AG04449 (cell line): ENCODE measurements at regions not wholly inside any gene's neighbourhood (a gene's known extent, or its start where the extent isn't known, plus 50 kb on each side); places are given as distances from the start of the nearest gene placed in this dataset.

ENCODE experiments used
- CTCF ChIA-PET: fragments of 350-600 bp; formaldehyde crosslinking; extraction: SDS; loops from one replicate; lab custom pipeline; 2021; ENCODE audit warnings: antibody characterized with exemption; lab: Yijun Ruan, JAX
- POLR2A ChIA-PET: fragments of 400-600, 350-600 bp; formaldehyde crosslinking; extraction: SDS; loops from one replicate; lab custom pipeline; 2020; ENCODE audit warnings: antibody characterized with exemption, inconsistent platforms; lab: Yijun Ruan, JAX
- DNase-seq: peaks from one replicate; pipeline ENCODE4 v3.0.0-alpha.2; 2010; ENCODE audit warnings: low read depth, low spot score
- H3K4me3 ChIP-seq: 2 replicates; pipeline ENCODE4 v1.5.1; 2011; ENCODE audit warnings: low read depth, mild to moderate bottlenecking, control low read depth, low read length
- TF ChIP-seq, protein P1 (sequence below): IDR thresholded peaks from one replicate; pipeline ENCODE4 v1.5.1; 2011; ENCODE audit warnings: mild to moderate bottlenecking, moderate library complexity, low read length, control low read depth, inconsistent platforms; ENCODE audit not compliant: insufficient read depth; ENCODE audit errors: missing control alignments

DNA sequence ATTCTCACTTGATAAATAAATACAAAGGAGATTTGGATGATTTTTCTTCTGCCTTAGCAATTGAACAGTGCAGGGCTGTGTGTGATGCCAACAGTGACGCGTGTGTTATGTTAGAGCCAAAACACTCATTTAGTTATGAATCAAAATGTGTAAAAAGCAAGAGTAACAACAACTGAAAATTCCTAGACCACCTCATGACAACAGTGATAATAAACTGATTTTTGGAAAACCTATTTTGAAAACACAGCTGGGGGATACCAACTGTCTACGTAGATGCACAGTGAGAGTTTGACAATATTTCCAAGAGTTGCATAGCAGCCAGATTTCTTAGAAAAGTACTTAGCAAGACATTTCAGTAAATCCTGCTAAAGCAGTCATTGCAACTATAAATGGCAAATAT lies 323.9 kb downstream of the GALR1 start:
- CTCF ChIA-PET: no interaction called here
- POLR2A ChIA-PET: no interaction called here
- TF ChIP-seq, protein P1, sequence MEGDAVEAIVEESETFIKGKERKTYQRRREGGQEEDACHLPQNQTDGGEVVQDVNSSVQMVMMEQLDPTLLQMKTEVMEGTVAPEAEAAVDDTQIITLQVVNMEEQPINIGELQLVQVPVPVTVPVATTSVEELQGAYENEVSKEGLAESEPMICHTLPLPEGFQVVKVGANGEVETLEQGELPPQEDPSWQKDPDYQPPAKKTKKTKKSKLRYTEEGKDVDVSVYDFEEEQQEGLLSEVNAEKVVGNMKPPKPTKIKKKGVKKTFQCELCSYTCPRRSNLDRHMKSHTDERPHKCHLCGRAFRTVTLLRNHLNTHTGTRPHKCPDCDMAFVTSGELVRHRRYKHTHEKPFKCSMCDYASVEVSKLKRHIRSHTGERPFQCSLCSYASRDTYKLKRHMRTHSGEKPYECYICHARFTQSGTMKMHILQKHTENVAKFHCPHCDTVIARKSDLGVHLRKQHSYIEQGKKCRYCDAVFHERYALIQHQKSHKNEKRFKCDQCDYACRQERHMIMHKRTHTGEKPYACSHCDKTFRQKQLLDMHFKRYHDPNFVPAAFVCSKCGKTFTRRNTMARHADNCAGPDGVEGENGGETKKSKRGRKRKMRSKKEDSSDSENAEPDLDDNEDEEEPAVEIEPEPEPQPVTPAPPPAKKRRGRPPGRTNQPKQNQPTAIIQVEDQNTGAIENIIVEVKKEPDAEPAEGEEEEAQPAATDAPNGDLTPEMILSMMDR: no peak
- H3K4me3 ChIP-seq: no peak overlapping the region
- no peak for DNase-seq

DNA sequence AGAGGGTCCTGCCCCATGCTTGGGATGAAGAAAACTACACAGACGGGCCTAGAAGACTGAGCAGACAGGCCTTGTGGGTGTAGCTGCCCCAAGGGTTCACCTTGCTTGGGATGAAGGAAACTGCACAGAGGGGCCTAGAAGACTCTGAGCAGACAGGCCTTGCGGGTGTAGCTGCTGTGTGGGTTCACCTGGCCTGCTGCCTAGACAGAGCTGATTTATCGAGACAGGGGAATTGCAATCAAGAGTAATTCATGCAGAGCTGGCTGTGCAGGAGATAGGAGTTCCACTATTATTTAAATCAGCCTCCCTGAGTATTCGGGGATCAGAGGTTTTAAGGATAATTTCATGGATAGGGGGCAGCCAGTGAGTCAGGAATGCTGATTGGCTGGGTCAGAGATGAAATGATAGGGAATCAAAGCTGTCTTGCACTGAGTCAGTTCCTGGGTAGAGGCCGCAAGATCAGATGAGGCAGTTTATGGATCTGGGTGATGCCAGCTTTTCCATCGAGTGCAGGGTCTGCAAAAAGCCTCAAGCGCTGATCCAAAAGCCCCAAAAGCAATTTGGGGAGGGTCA lies 341.4 kb downstream of the GALR1 start:
- no peak overlapping the region for H3K4me3 ChIP-seq
- TF ChIP-seq, protein P1: no peak
- DNase-seq: no peak
- CTCF ChIA-PET: no interaction called here
- POLR2A ChIA-PET: no interaction called here

DNA sequence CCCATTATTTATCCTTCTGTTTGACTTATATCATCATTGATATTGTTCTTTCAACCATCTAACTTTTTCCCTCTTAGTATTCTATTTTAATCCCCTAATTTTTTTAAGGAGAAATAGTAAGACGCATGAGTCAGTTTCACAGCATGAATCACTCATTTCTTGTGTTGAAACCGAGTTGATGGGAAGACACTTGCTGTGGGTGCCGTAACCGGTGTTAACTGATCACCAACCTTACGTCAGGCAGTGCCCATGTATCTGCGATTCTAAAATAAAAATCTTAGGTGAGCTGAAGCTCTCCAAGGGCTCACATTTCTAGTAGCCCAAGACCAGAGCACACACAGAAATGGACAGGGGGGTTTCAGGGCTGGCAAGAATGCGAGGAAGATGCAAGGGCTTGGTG lies 348.1 kb downstream of the GALR1 start:
- H3K4me3 ChIP-seq: no peak overlapping the region
- TF ChIP-seq, protein P1: no peak
- DNase-seq: no peak
- CTCF ChIA-PET: no interaction called here
- POLR2A ChIA-PET: no interaction called here

DNA sequence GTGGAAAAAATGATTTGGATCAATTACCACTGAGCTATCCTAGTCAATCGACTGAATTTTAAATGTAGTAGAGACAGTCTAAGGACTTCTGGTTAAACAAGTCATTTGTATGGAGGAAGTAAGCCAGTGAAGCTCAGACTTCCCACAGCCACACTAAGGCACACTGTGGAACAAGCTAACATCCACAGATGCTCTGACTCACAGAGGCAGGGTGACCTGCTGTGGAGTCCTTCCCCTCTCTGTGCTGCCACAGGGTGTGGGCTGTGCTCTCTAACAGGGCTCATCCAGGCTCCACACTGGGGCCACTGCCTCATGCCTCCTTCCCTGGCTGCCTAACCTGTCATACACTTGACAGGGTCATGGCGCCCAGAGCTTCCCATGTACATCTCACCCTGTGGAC lies 351.0 kb downstream of the GALR1 start:
- H3K4me3 ChIP-seq: no peak overlapping the region
- ChIA-PET POLR2A (no interaction called here), CTCF (no interaction called here)
- DNase-seq: no peak
- TF ChIP-seq, protein P1: no peak

DNA sequence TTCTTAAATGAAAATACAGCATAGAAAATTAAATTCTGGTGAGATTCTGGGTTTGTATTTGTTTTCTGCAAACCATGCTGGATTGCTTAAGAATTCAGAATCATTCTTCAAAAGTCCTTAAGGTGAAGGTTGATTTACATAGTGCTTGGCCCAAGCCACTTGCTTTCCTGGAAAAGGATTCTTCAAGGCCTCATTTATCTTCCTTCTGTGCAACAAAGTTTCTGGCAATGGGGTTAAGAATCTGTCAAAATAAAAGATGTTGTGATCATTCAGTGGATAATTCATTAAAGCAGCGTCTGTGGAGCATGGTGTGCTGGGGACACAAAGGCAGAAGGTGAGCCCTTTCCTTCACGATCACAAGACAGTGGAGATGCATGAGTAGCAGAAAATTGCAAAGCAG lies 351.9 kb downstream of the GALR1 start:
- ChIA-PET CTCF (no interaction called here), POLR2A (no interaction called here)
- TF ChIP-seq, protein P1: no peak

GRCh38 chr18:77607087-77607486 lies 357.4 kb downstream of the GALR1 start:
- TF ChIP-seq, protein P1: no peak
- no peak overlapping the region for H3K4me3 ChIP-seq
- ChIA-PET CTCF (no interaction called here), POLR2A (no interaction called here)
- DNase-seq: no peak

More for the DNA sequence above, 351.9 kb downstream of the GALR1 start:
- no peak for DNase-seq
- no peak overlapping the region for H3K4me3 ChIP-seq
